ENCODE measurements at regions not wholly inside any gene's neighbourhood (a gene's known extent, or its start where the extent isn't known, plus 50 kb on each side); places are given as distances from the start of the nearest gene placed in this dataset.
"Not testable (repeated sequence)": the region's sequence is repeated elsewhere in the genome, so short reads cannot be mapped to it uniquely, and the experiment has no call there.

DNA sequence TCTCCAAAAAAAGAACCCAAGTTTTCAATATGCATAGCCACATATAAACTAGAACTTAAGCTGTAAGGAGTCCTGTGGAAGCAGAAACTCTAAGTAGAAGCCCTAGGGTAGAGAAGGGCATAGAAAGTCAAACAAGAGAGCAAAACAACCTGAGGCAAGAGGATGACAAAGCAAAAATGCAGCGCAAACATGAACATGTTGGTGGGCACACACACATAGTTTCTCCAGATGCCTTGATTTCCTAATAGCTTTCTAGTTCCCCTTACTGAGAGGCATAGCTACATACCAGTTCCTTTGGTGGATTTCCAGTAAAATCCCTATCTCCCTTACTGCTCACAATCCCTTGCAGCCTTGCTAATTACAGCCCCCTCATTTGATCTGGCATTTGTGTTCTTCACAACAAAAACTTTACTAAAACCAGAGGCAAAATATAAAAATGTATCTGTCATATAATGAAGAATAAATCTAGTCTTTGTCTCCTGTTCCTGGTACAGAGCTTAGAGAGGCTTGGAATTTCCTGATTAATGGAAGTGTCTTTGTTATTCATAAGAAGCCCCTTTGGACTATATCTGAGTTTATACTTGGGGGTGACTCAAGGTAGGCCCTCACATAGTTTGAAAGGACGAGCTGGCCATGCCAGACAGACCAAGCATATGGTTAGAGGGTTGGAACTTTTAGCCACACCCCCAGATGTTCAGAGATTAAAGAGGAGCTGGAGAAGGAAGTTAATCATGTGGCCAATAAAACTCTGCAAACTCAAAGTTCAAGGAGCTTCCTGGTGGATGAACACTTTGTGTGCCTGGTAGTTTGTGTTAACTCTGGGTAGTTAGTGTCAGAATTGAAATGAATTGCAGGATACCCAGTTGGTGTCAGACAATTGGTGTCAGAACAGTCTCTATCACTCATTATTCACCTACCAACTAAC is 52.7 kb upstream of the ZCCHC13 start:
- DNase-seq = no peak

DNA sequence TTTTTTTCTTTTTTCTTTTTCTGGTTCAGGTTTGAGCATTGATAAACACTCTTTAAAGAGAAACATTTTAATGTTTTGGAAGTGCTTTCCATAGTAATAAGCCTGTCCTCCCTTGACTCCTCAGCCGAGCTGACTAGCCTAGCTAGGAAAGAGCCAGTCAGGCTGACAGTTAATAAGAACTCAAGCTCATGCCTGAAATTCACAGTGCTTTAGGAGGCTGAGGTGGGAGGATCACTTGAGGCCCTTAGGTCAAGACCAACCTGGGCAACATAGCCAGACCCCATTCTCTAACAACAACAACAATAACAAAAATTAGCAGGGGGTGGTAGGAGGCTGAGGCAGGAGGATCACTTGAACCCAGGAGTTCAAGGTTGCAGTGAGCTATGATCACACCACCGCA is 53.4 kb upstream of the ZCCHC13 start:
- no peak for DNase-seq

GRCh38 chrX:74249963-74250362 is 54.0 kb upstream of the ZCCHC13 start:
- DNase-seq = no peak

DNA sequence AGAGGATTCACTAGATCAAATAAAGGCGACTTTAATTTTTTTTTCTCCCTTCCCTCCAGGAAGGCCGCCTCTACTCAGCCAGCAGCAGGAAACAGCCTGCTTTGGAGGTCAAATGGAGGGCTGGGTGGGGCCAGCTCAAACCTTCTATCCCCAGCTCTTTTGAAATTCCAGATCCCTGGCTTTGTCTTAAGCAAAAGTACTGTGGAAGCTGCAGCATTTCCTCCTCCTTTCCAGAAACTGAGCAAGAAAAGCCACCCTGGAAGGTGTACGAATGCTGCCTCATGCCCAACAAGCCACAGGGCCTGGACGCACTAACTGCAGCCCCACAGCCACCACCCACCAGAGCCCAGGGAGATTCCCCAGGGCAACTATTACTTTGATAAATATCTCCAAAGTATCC is 55.1 kb upstream of the ZCCHC13 start:
- no peak for DNase-seq

DNA sequence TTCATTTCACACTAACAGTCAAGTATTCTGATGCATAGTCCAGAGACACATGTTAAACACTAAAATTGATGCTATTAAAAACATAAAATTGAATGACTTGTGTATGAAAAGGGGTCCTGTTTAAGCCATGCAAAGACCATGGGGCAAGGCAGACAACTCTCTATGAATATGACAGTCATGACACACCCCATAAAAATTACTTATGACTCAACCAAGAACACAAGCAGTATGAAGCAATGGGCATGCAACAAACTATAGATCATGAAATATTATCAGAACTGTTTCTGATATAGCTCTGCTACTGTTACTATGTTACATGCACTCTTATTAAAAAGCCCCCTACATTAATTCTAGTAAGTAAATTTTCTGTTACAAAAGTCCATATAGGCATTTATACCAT is 57.5 kb upstream of the ZCCHC13 start:
- DNase-seq = no peak

DNA sequence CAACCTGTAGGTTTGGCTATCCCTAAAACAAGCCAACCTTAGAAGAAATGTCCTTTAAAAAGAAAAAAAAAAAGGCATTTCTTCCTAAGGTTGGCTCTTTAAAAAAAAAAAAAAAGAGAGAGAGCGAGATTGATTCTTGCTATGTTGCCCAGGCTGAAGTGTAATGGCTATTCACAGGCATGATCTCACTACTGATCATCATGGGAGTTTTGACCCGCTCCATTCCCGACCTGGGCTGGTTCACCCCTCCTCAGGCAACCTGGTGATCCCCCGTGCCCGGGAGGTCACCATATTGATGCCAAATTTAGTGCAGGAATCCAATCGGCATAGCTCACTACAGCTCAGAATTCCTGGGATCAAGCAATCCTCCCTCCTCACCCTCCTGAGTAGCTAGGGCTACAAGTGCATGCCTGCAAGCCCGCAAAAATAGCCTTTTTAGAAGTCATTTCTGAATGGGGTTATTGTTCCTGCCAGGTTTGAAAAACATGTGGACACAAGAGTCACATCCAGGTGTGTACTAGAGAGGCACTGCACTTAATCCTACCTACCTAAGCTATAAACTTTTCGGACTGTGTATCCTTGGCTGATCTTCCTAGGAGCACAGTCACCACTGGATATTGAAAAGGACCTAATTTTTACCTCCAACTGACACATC is 61.4 kb upstream of the ZCCHC13 start:
- DNase-seq = no peak

DNA sequence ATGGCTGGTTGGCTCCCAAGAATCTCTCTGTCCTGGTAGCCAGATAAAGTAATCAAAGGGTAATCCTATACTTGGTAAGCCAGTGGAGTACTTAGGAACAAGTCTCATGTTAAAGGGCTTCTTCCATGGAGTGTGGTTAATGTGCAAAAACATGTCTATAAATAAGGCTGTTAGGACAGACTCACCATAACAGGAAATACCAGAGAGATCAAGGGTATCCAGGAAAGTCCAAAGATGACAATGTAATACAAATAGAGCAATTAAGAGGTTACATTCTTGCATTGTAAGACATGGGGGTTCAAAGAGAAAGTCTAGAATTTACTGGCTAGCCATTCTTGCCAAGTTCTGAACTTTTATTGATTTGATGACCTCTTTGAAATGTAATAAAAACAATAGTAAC is 61.9 kb upstream of the ZCCHC13 start:
- no peak for DNase-seq

- DNase-seq = no peak
Observed at GRCh38 chrX:74238771-74239170, 65.2 kb upstream of the ZCCHC13 start.

- no peak for DNase-seq
Observed at GRCh38 chrX:74234818-74235217, 69.2 kb upstream of the ZCCHC13 start.

DNA sequence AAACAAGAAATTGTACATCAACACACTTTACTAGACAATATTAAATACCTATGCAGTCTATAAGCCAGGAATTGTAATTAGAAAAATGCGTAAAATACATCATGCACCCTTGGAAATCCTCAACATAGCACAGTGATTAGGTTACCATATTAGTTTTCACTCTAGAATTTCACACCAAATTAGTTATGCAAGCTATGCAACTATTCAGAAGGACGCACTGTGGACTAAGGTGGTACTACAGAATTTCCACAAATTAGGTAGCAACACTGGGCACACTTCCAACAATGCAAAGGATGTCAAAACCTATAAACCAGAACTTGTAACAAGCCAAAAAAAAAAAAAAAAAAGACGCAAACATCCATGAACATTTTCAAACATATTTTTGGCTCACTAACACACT is 71.1 kb upstream of the ZCCHC13 start:
- DNase-seq = no peak

DNA sequence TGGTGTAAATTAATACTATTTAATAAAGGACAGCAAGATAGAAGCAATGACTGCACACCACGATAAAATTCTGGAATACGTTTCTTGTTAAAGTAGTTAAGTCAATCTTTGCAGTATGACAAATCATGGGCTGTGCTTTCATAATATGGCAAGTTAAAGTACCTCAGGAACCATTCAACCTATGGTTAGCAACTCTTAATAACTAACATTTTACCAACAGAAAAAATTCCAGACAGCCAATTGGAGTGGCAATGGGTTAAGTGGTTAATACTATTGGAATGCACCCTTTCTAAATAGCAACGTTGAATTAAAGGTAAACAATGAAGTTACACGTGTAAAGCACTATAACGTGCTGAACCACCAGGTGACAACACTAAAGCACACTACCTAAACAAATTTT is 72.4 kb upstream of the ZCCHC13 start:
- DNase-seq = no peak

- no peak for DNase-seq
Observed at GRCh38 chrX:74230094-74230493, 73.9 kb upstream of the ZCCHC13 start.

GRCh38 chrX:74225111-74225510 is 78.9 kb upstream of the ZCCHC13 start:
- DNase-seq = no peak

DNA sequence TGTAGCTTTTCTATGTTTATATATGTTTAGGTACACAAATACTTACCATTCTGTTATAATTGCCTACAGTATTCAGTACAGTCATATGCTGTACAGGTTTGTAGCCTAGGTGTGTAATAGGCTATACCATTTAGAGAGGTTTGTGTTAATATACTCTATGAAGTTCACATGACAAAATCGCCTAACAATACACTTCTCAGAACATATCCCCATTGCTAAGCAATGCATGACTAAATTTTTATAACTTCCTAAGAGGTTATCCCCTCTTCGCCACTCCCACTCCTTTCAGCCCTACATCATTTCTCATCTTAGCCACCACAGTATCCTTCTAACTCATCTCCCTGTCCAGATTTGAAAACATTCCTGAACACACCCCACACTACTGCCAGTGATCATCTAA is 83.7 kb upstream of the ZCCHC13 start:
- DNase-seq = no peak

DNA sequence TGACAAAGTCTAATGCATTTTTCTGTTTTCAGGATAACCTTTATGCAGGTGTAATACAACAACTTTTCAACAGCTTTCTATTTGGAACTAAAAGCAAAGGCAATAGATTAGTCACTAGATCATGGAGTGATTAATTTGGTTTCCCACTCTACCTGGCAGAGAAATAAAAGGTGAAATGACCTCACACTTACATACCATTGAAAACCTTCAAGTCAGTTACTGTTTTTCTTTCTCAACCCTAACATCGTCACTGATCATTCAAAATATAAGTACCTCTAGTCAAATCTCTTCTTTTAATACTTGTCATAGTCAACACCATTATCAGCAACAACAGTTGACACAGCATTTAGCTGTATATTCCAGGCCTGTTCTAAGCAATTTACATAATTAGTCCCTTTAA is 85.1 kb upstream of the ZCCHC13 start:
- no peak for DNase-seq

GRCh38 chrX:74216421-74216820 is 87.6 kb upstream of the ZCCHC13 start:
- DNase-seq = no peak

GRCh38 chrX:74211911-74212310 is 92.1 kb upstream of the ZCCHC13 start:
- no peak for DNase-seq

- DNase-seq = no peak
Observed at GRCh38 chrX:74207539-74207938, 96.4 kb upstream of the ZCCHC13 start.

GRCh38 chrX:74195605-74196004 is 108.4 kb upstream of the ZCCHC13 start:
- no peak for DNase-seq

GRCh38 chrX:74195120-74195519 is 108.9 kb upstream of the ZCCHC13 start:
- DNase-seq = no peak

DNA sequence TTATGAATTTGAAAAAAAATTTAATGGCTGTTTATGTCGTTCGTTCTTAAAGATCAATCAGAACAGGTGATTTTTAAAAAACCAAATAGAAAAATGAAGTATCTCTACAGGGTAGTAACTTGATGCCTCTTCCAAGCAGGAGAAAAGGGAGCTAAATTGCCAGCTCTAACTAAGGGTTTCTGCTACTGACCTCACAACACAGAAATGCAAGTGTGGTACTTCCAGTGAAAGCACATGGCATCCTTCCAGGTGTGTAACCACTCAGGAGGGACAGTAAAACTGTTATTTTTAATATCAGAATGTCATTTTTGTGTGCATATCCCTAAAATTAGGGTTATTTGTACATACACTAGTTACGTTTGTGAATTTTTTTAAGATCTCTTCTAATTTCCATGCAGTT is 116.8 kb upstream of the ZCCHC13 start:
- no peak for DNase-seq

DNA sequence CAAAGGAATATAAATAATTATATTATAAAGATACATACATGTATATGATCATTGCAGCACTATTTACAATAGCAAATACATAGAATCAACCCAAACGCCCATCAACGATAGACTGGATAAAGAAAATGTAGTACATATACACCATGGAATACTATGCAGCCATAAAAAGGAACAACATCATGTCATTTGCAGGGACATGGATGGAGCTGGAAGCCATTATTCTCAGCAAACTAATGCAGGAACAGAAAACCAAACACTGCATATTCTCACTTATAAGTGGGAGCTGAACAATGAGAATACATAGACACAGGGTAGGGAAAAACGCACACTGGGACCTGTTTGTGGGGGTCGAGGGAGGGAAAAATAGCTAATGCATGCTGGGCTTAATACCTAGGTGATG is 120.9 kb upstream of the ZCCHC13 start:
- DNase-seq = not testable (repeated sequence)

- not testable (repeated sequence) for DNase-seq
Observed at GRCh38 chrX:74181976-74182375, 122.0 kb upstream of the ZCCHC13 start.

DNA sequence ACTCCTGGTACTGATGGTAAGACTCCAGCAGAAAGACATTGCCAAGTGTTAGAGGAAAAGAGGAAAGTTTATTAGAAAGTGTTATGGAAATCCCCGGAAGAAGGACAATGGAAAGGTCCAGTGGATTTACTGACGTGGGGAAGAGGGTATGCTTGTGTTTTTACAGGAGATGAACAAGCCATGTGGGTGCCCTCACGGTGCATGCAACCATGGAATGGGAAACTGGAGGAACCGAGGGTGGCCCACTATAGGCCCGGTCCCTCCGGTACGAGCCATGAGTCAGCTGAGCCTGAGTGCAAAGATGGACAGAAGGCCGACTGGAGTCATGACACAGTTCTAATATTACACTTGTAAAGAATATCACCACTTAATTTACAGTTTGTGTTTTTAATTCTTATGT is 123.3 kb upstream of the ZCCHC13 start:
- DNase-seq = no peak

- DNase-seq = no peak
Observed at GRCh38 chrX:74179990-74180389, 124.0 kb upstream of the ZCCHC13 start.
